Neural progenitor cell (in vitro differentiated cells): ENCODE measurements at regions not wholly inside any gene's neighbourhood (a gene's known extent, or its start where the extent isn't known, plus 50 kb on each side); places are given as distances from the start of the nearest gene placed in this dataset.

Experiments used
- DNase-seq: peaks from one replicate; pipeline ENCODE4 v3.0.0-alpha.2; 2016; ENCODE audit warnings: low spot score
- H2AFZ ChIP-seq: fragments of 200-600 bp; sonication (generic); replicated peaks from 2 replicates; pipeline ENCODE4 v1.6.1; 2016; ENCODE audit warnings: antibody characterized with exemption
- H3F3A ChIP-seq: fragments of 200-600 bp; sonication (generic); 2 replicates; pipeline ENCODE4 v1.6.1; 2016; ENCODE audit warnings: antibody characterized with exemption, low read depth
- H3K27ac ChIP-seq: fragments of 200-600 bp; sonication (generic); 2 replicates; pipeline ENCODE4 v1.5.1; 2016; ENCODE audit warnings: mild to moderate bottlenecking
- H3K27me3 ChIP-seq: fragments of 200-600 bp; sonication (generic); 2 replicates; pipeline ENCODE4 v1.6.1; 2016; ENCODE audit warnings: mild to moderate bottlenecking, moderate library complexity
- H3K36me3 ChIP-seq: fragments of 200-600 bp; sonication (generic); 2 replicates; pipeline ENCODE4 v1.5.1; 2016
- H3K4me1 ChIP-seq: fragments of 200-600 bp; sonication (generic); 2 replicates; pipeline ENCODE4 v1.6.1; 2016; ENCODE audit warnings: mixed run types
- H3K4me2 ChIP-seq: fragments of 200-600 bp; sonication (generic); 2 replicates; pipeline ENCODE4 v1.6.1; 2016
- H3K4me3 ChIP-seq: fragments of 200-600 bp; sonication (generic); 2 replicates; pipeline ENCODE4 v1.5.1; 2016
- H3K79me2 ChIP-seq: fragments of 200-600 bp; sonication (generic); 2 replicates; pipeline ENCODE4 v1.6.1; 2016; ENCODE audit warnings: low read depth
- H3K9ac ChIP-seq: fragments of 200-600 bp; sonication (generic); 2 replicates; pipeline ENCODE4 v1.6.1; 2016
- H3K9me3 ChIP-seq: fragments of 200-600 bp; sonication (generic); 2 replicates; pipeline ENCODE4 v1.5.1; 2016; ENCODE audit warnings: low read depth
- H4K20me1 ChIP-seq: fragments of 200-600 bp; sonication (generic); 2 replicates; pipeline ENCODE4 v1.6.1; 2016; ENCODE audit warnings: low read depth
- H3K27ac Mint-ChIP-seq: 3 replicates; pipeline ENCODE4 v1.8.0; 2021; ENCODE audit warnings: mixed read lengths
- H3K27me3 Mint-ChIP-seq: 2 replicates; pipeline ENCODE4 v1.8.0; 2022; ENCODE audit warnings: low read depth, mild to moderate bottlenecking, inconsistent platforms, moderate library complexity, mixed read lengths; ENCODE audit not compliant: insufficient read depth
- H3K36me3 Mint-ChIP-seq: 3 replicates; pipeline ENCODE4 v1.8.0; 2021; ENCODE audit warnings: mixed read lengths
- H3K4me1 Mint-ChIP-seq: 3 replicates; pipeline ENCODE4 v1.8.0; 2021; ENCODE audit warnings: mixed read lengths
- H3K4me3 Mint-ChIP-seq: 3 replicates; pipeline ENCODE4 v1.8.0; 2021; ENCODE audit warnings: mild to moderate bottlenecking, moderate library complexity, mixed read lengths
- H3K9me3 Mint-ChIP-seq: 3 replicates; pipeline ENCODE4 v1.8.0; 2020; ENCODE audit warnings: mixed read lengths
- CTCF ChIP-seq: fragments of 200-600 bp; sonication (generic); IDR thresholded peaks from 2 replicates; pipeline ENCODE4 v1.5.1; 2017; ENCODE audit warnings: antibody characterized with exemption, mild to moderate bottlenecking
- EZH2 ChIP-seq: fragments of 200-600 bp; sonication (generic); IDR thresholded peaks from 2 replicates; pipeline ENCODE4 v1.6.1; 2017; ENCODE audit warnings: antibody characterized with exemption, mild to moderate bottlenecking, moderate library complexity
- EZH2phosphoT487 ChIP-seq: fragments of 200-600 bp; sonication (generic); IDR thresholded peaks from 2 replicates; pipeline ENCODE4 v1.6.1; 2017; ENCODE audit warnings: antibody characterized with exemption

GRCh38 chr2:37784071-37784758 is 112.8 kb upstream of the CDC42EP3 start:
- H3K9me3 ChIP-seq, result no peaks in the 10 kb centered on the region
- no peaks in the 10 kb centered on the region for H3F3A ChIP-seq
- no peak overlapping the region for H3K27ac ChIP-seq
- no peaks in the 10 kb centered on the region for H3K27me3 ChIP-seq
- Mint-ChIP-seq H3K27ac (no peak overlapping the region), H3K27me3 (no peaks in the 10 kb centered on the region), H3K36me3 (no peaks in the 10 kb centered on the region), H3K4me1 (peaks cover 1% of the 10 kb centered on the region), H3K4me3 (no peak overlapping the region), H3K9me3 (peaks cover 11% of the 10 kb centered on the region)
- H3K9ac ChIP-seq, result no peak overlapping the region
- TF ChIP-seq EZH2phosphoT487 (no peak), EZH2 (no peak), CTCF (no peak)
- no peak overlapping the region for H3K4me3 ChIP-seq
- H3K36me3 ChIP-seq, result no peaks in the 10 kb centered on the region
- no peaks in the 10 kb centered on the region for H3K79me2 ChIP-seq
- no peak overlapping the region for H3K4me2 ChIP-seq
- no peak for DNase-seq
- H4K20me1 ChIP-seq, result no peaks in the 10 kb centered on the region
- no peak overlapping the region for H2AFZ ChIP-seq
- H3K4me1 ChIP-seq, result no peaks in the 10 kb centered on the region

- no peaks in the 10 kb centered on the region for H3K27me3 Mint-ChIP-seq
Observed at GRCh38 chr2:37784759-37785149, 113.3 kb upstream of the CDC42EP3 start.

DNA sequence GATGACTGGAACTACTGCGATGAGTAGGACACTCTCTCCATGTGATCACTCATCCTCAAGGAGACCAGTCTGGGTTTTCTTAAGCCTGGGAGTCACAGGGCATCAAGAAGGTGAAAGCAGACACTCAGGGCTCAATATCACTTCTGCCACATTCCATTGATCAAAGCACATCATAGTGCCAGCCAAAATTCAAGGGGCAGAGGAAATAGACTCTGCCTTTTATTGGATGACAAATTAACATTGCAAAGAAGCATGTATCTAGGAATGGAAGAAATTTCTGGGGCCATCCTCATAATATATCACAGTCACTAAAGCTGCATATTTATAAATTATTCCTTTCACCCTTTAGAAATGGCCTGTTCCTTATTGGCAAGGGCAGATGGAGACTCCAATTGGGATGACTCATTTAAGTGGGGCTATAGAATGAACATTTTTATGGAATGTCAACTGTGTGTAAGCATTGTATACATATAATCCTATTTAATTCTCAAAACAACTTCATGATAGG is 114.8 kb upstream of the CDC42EP3 start:
- H3K27ac ChIP-seq, result no peak overlapping the region
- Mint-ChIP-seq H3K36me3 (no peaks in the 10 kb centered on the region), H3K4me1 (no peaks in the 10 kb centered on the region), H3K4me3 (no peak overlapping the region), H3K9me3 (peaks cover 13% of the 10 kb centered on the region), H3K27ac (no peak overlapping the region), H3K27me3 (no peaks in the 10 kb centered on the region)
- H3K4me3 ChIP-seq, result no peak overlapping the region
- no peaks in the 10 kb centered on the region for H3K9me3 ChIP-seq
- H3F3A ChIP-seq, result no peaks in the 10 kb centered on the region
- no peak overlapping the region for H2AFZ ChIP-seq
- H4K20me1 ChIP-seq, result no peaks in the 10 kb centered on the region
- H3K9ac ChIP-seq, result no peak overlapping the region
- DNase-seq, result no peak
- no peak for TF ChIP-seq EZH2
- no peak for TF ChIP-seq EZH2phosphoT487
- TF ChIP-seq CTCF, result no peak
- no peaks in the 10 kb centered on the region for H3K36me3 ChIP-seq
- no peak overlapping the region for H3K4me2 ChIP-seq
- H3K4me1 ChIP-seq, result no peaks in the 10 kb centered on the region
- H3K79me2 ChIP-seq, result no peaks in the 10 kb centered on the region
- H3K27me3 ChIP-seq, result no peaks in the 10 kb centered on the region

More at GRCh38 chr2:37784759-37785149, 113.3 kb upstream of the CDC42EP3 start:
- DNase-seq, result no peak
- H3K4me1 Mint-ChIP-seq, result no peaks in the 10 kb centered on the region
- peaks cover 13% of the 10 kb centered on the region for H3K9me3 Mint-ChIP-seq
- no peaks in the 10 kb centered on the region for H3K36me3 Mint-ChIP-seq
- Histone ChIP-seq H2AFZ (no peak overlapping the region), H3K9me3 (no peaks in the 10 kb centered on the region), H4K20me1 (no peaks in the 10 kb centered on the region), H3K4me2 (no peak overlapping the region), H3K27ac (no peak overlapping the region), H3K9ac (no peak overlapping the region), H3K36me3 (no peaks in the 10 kb centered on the region), H3K4me1 (no peaks in the 10 kb centered on the region), H3K4me3 (no peak overlapping the region), H3F3A (no peaks in the 10 kb centered on the region), H3K79me2 (no peaks in the 10 kb centered on the region), H3K27me3 (no peaks in the 10 kb centered on the region)
- TF ChIP-seq EZH2 (no peak), CTCF (no peak), EZH2phosphoT487 (no peak)
- H3K4me3 Mint-ChIP-seq, result no peak overlapping the region
- H3K27ac Mint-ChIP-seq, result no peak overlapping the region
